Thoracic aorta (tissue), 2 donors: ENCODE measurements at regions not wholly inside any gene's neighbourhood (a gene's known extent, or its start where the extent isn't known, plus 50 kb on each side); places are given as distances from the start of the nearest gene placed in this dataset.

Experiments used
- ATAC-seq: fragments of 150-250 bp; one replicate; pipeline ENCODE4 v1.8.0; 2017; ENCODE audit warnings: low read depth; ENCODE audit not compliant: insufficient number of reproducible peaks, low FRiP score
- DNase-seq: peaks from one replicate; pipeline ENCODE4 v3.0.0-alpha.2; 2020; ENCODE audit warnings: low spot score
- H3K27ac ChIP-seq, 2 donors: fragments of 200-600 bp; sonication (generic); 1 replicate in 1 of 2; 2 replicates in 1 of 2; pipeline ENCODE4 v1.5.1; 2016; ENCODE audit warnings: mild to moderate bottlenecking in 2 of 2, moderate library complexity in 2 of 2
- H3K27me3 ChIP-seq: fragments of 200-600 bp; sonication (generic); replicated peaks from 2 replicates; pipeline ENCODE4 v1.6.0; 2016; ENCODE audit warnings: mild to moderate bottlenecking; ENCODE audit not compliant: insufficient read depth
- H3K36me3 ChIP-seq: fragments of 200-600 bp; sonication (generic); one replicate; pipeline ENCODE4 v1.5.1; 2016
- H3K4me1 ChIP-seq, 2 donors: fragments of 200-600 bp; sonication (generic); 1 replicate in 1 of 2; 2 replicates in 1 of 2; pipeline versions ENCODE4 v1.5.1 to v1.6.0; 2016; ENCODE audit warnings: low read depth in 2 of 2, mild to moderate bottlenecking in 1 of 2; ENCODE audit not compliant: control insufficient read depth in 1 of 2
- H3K4me3 ChIP-seq: fragments of 200-600 bp; sonication (generic); 2 replicates; pipeline ENCODE4 v1.5.1; 2016; ENCODE audit warnings: mild to moderate bottlenecking
- H3K9me3 ChIP-seq: fragments of 200-600 bp; sonication (generic); 2 replicates; pipeline ENCODE4 v1.5.1; 2016
- TF ChIP-seq, protein P1 (sequence below): fragments of 200-600 bp; sonication (generic); IDR thresholded peaks from one replicate; pipeline ENCODE4 v1.5.1; 2019; ENCODE audit warnings: antibody characterized with exemption

DNA sequence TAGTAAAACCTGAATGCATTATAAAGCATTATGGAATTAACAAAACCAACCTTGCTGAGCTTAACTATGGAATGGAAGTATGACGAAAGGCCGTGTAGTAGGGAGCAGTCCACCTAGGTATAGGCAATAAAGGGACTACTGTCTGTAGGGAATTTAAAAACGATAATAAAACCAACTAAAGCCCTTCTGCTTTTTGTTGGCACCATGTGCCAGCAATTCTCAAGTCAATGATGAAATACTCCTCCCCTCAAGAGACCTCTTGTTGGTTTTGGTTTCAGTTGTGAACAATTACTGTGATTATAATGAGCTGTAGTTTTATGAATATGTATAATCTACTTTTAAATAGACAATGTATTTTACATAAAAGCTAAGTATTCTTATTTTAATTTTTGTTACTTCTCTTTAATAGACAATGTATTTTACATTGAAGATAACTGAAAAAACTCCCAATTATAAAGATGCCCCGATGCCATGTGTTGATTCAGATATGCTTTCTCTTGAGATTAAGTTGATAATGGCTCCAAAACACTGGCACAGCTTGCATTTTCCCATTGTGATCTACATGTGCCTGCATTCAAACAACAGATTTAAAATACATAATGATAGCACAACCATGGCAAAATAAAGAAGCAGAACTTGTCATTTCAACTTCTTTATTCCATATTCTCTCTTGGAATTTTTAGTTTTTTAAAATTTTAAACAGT lies 55.5 kb upstream of the ZDBF2 start:
- ATAC-seq = no peak
- no peak overlapping the region for H3K27ac ChIP-seq
- H3K4me1 ChIP-seq = no peaks in the 10 kb centered on the region
- no peak for DNase-seq
- TF ChIP-seq, protein P1, sequence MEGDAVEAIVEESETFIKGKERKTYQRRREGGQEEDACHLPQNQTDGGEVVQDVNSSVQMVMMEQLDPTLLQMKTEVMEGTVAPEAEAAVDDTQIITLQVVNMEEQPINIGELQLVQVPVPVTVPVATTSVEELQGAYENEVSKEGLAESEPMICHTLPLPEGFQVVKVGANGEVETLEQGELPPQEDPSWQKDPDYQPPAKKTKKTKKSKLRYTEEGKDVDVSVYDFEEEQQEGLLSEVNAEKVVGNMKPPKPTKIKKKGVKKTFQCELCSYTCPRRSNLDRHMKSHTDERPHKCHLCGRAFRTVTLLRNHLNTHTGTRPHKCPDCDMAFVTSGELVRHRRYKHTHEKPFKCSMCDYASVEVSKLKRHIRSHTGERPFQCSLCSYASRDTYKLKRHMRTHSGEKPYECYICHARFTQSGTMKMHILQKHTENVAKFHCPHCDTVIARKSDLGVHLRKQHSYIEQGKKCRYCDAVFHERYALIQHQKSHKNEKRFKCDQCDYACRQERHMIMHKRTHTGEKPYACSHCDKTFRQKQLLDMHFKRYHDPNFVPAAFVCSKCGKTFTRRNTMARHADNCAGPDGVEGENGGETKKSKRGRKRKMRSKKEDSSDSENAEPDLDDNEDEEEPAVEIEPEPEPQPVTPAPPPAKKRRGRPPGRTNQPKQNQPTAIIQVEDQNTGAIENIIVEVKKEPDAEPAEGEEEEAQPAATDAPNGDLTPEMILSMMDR = no peak
- no peaks in the 10 kb centered on the region for H3K27me3 ChIP-seq
- H3K9me3 ChIP-seq = no peaks in the 10 kb centered on the region
- H3K36me3 ChIP-seq = no peaks in the 10 kb centered on the region
- no peak overlapping the region for H3K4me3 ChIP-seq

DNA sequence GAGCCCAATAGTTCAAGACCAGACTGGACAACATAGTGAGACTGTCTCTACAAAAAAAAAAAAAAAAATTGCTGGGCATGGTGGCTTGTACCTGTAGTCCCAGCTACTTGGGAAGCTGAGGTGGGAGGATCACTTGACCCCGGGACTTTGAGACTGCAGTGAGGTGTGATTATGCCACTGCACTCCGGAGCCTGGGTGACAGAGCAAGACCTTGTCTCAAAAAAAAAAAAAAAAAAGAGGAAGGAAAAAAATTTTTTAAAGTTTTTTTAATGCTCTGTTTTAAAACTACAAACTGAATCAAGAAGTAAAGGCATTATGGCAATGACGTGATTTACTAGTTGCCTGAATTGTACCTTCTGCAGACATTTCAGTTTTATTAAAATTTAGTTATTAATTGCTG lies 54.5 kb upstream of the ZDBF2 start:
- DNase-seq = no peak
- Histone ChIP-seq H3K36me3 (no peaks in the 10 kb centered on the region), H3K27me3 (no peaks in the 10 kb centered on the region), H3K9me3 (no peaks in the 10 kb centered on the region), H3K4me3 (no peak overlapping the region), H3K4me1 (no peaks in the 10 kb centered on the region), H3K27ac (no peak overlapping the region)
- ATAC-seq = no peak
- TF ChIP-seq, protein P1 = no peak

DNA sequence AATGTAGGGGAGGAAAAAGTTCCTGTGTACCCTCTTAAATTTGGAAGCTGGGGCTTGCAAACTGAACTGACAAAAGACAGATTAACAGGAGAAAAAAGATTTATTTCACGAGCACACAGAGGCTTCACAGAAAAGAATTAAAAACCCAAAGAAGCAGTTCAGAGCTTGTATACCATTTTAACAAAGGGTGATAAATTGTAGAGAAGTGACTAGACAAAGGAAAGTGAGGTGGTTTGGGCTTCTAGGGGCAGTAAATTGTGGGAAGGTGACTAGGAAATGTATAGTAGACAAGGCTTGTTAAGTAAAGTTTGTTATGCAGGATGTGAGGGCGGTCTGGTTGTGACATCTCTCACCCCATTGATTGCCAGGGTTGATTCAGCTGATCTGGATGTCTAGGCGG lies 53.5 kb upstream of the ZDBF2 start:
- Histone ChIP-seq H3K4me3 (no peak overlapping the region), H3K4me1 (no peaks in the 10 kb centered on the region), H3K27ac (no peak overlapping the region), H3K9me3 (no peaks in the 10 kb centered on the region), H3K27me3 (no peaks in the 10 kb centered on the region), H3K36me3 (no peaks in the 10 kb centered on the region)
- TF ChIP-seq, protein P1 = no peak
- no peak for ATAC-seq
- no peak for DNase-seq
